IMR-90 (cell line): ENCODE measurements at regions not wholly inside any gene's neighbourhood (a gene's known extent, or its start where the extent isn't known, plus 50 kb on each side); places are given as distances from the start of the nearest gene placed in this dataset.

ENCODE experiments used
- BHLHE40 ChIP-seq: fragments of 150-350 bp; IDR thresholded peaks from 2 replicates; pipeline ENCODE4 v1.6.1; 2016; ENCODE audit warnings: mild to moderate bottlenecking, low read depth, low read length
- CEBPB ChIP-seq: IDR thresholded peaks from 2 replicates; pipeline ENCODE4 v1.6.1; 2012; ENCODE audit warnings: low read depth, low read length, improper control_type of control experiment
- CTCF ChIP-seq: conservative IDR thresholded peaks from 2 replicates; pipeline ENCODE4 v1.5.1; 2012; ENCODE audit warnings: mild to moderate bottlenecking, low read depth, low read length, improper control_type of control experiment
- MXI1 ChIP-seq: IDR thresholded peaks from 2 replicates; pipeline ENCODE4 v1.6.1; 2012; ENCODE audit warnings: low read depth, mild to moderate bottlenecking, low read length, moderate library complexity, borderline replicate concordance
- POLR2A ChIP-seq: IDR thresholded peaks from 2 replicates; pipeline ENCODE4 v1.6.1; 2012; ENCODE audit warnings: mild to moderate bottlenecking, low read depth, low read length
- RCOR1 ChIP-seq: IDR thresholded peaks from 2 replicates; pipeline ENCODE4 v1.6.1; 2012; ENCODE audit warnings: mild to moderate bottlenecking, low read length, improper control_type of control experiment; ENCODE audit not compliant: insufficient replicate concordance
- RFX5 ChIP-seq: IDR thresholded peaks from 2 replicates; pipeline ENCODE4 v1.8.0; 2012; ENCODE audit warnings: low read depth, mild to moderate bottlenecking, low read length, moderate library complexity
- TF ChIP-seq, protein P1 (sequence below): fragments of 150-350 bp; IDR thresholded peaks from 2 replicates; pipeline ENCODE4 v1.6.1; 2017; ENCODE audit warnings: mild to moderate bottlenecking, antibody characterized with exemption, low read length, low read depth

- TF ChIP-seq CTCF (no peak), RFX5 (no peak), RCOR1 (no peak), POLR2A (no peak), MXI1 (no peak), BHLHE40 (no peak), CEBPB (no peak)
- TF ChIP-seq, protein P1, sequence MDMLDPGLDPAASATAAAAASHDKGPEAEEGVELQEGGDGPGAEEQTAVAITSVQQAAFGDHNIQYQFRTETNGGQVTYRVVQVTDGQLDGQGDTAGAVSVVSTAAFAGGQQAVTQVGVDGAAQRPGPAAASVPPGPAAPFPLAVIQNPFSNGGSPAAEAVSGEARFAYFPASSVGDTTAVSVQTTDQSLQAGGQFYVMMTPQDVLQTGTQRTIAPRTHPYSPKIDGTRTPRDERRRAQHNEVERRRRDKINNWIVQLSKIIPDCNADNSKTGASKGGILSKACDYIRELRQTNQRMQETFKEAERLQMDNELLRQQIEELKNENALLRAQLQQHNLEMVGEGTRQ = no peak
Observed at GRCh38 chr12:5333096-5333495, 98.8 kb upstream of the NTF3 start.
